Skeletal muscle satellite cell (primary cell): ENCODE measurements at regions not wholly inside any gene's neighbourhood (a gene's known extent, or its start where the extent isn't known, plus 50 kb on each side); places are given as distances from the start of the nearest gene placed in this dataset.

Source experiments
- H3K27me3 ChIP-seq: 2 replicates; pipeline ENCODE4 v1.7.0; 2013; ENCODE audit warnings: low read length; ENCODE audit not compliant: control insufficient read depth, insufficient read depth
- H3K36me3 ChIP-seq: 2 replicates; pipeline ENCODE4 v1.7.0; 2013; ENCODE audit warnings: mild to moderate bottlenecking, control low read depth, low read length; ENCODE audit not compliant: insufficient read depth
- H3K4me1 ChIP-seq: 2 replicates; pipeline ENCODE4 v1.7.0; 2013; ENCODE audit warnings: low read length; ENCODE audit not compliant: control insufficient read depth, insufficient read depth
- H3K4me2 ChIP-seq: 2 replicates; pipeline ENCODE4 v1.7.0; 2013; ENCODE audit warnings: mild to moderate bottlenecking, low read length
- H3K4me3 ChIP-seq: 2 replicates; pipeline ENCODE4 v1.7.0; 2013; ENCODE audit warnings: low read length
- H3K9ac ChIP-seq: 2 replicates; pipeline ENCODE4 v1.7.0; 2013; ENCODE audit warnings: mild to moderate bottlenecking, low read depth, low read length, moderate library complexity
- H3K9me3 ChIP-seq: replicated peaks from 2 replicates; pipeline ENCODE4 v1.7.0; 2013; ENCODE audit warnings: mild to moderate bottlenecking, control low read depth, low read length

DNA sequence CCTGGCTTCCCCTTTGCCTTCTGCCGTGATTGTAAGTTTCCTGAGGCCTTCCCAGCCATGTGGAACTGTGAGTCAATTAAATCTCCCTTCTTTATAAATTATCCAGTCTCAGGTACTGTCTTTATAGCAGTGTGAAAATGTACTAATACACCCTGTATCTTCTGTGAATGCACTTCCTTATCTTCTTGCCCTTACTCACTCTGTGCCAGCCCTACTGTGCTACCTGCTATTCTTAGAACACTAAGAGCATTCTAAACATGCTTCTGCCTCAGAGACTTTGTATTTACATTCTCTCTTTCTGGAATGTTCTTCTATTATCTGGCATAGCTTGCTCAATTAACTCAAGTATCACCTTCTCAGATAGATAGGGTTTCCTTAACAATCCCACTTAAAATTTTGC is 164.4 kb upstream of the EDIL3 start:
- Histone ChIP-seq H3K9ac (no peak overlapping the region), H3K4me1 (no peaks in the 10 kb centered on the region), H3K4me2 (no peak overlapping the region), H3K27me3 (no peaks in the 10 kb centered on the region), H3K36me3 (no peaks in the 10 kb centered on the region), H3K4me3 (no peak overlapping the region), H3K9me3 (no peaks in the 10 kb centered on the region)

DNA sequence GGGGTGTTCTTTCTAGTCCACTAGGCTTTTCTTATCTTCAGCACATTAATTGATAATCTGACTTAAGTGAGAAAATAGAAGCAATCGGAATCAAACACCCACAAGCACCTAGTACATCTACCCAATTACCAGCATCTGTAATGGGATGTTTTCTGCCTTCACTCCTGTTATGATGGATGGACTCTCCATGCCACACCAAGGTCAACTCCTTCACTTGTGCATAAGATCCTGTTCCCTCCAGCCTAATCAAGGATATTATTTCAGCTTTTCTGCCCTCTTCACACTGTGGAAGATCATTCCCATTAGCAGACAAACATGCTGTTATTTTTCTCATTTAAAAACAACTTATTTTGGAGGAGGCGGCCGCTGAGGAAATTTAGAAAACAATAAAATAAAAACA is 162.0 kb upstream of the EDIL3 start:
- no peaks in the 10 kb centered on the region for H3K36me3 ChIP-seq
- H3K27me3 ChIP-seq, result no peaks in the 10 kb centered on the region
- H3K4me2 ChIP-seq, result no peak overlapping the region
- no peaks in the 10 kb centered on the region for H3K4me1 ChIP-seq
- no peak overlapping the region for H3K4me3 ChIP-seq
- H3K9me3 ChIP-seq, result no peaks in the 10 kb centered on the region
- H3K9ac ChIP-seq, result no peak overlapping the region

DNA sequence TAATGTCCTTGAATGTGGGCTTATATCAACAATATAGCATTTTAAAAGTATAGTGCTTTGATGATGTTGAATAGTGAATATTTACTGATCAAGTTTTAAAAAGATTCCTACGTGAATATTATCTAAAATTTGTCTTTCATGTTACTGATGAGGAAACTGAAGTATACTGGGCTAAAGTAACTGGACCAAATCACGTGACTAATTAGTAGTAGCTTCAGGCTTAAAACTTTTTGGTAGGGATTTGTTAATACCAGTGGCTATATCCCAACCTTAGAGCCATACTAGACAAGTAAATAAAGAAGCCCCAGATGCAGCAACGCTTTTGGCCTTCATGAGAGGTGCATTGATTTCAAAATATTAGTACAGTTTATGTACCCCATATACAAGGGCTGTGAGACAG is 152.1 kb upstream of the EDIL3 start:
- Histone ChIP-seq H3K27me3 (no peaks in the 10 kb centered on the region), H3K4me2 (no peak overlapping the region), H3K4me1 (no peaks in the 10 kb centered on the region), H3K4me3 (no peak overlapping the region), H3K9me3 (no peaks in the 10 kb centered on the region), H3K9ac (no peak overlapping the region), H3K36me3 (no peaks in the 10 kb centered on the region)

DNA sequence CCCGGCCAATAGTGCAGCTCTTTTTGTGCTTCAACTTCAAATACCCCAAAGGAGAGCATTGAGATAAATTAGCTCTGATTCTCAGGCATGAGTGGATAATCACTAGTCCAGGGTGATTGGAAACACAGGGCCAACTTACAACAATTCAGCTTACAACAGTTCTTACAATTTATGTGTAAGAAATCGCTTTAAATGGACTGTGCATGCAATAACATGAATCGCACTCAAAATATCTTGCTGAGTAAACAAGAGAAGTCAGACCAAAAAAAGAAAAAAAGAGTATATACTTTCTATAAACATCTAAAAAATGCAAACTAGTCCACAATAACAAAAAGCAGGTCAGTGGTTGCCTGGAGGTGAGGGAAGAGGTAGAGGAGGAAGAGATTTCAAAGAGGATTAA is 150.6 kb upstream of the EDIL3 start:
- no peaks in the 10 kb centered on the region for H3K9me3 ChIP-seq
- H3K4me1 ChIP-seq, result no peaks in the 10 kb centered on the region
- H3K27me3 ChIP-seq, result no peaks in the 10 kb centered on the region
- H3K9ac ChIP-seq, result no peak overlapping the region
- H3K4me2 ChIP-seq, result no peak overlapping the region
- no peaks in the 10 kb centered on the region for H3K36me3 ChIP-seq
- no peak overlapping the region for H3K4me3 ChIP-seq

DNA sequence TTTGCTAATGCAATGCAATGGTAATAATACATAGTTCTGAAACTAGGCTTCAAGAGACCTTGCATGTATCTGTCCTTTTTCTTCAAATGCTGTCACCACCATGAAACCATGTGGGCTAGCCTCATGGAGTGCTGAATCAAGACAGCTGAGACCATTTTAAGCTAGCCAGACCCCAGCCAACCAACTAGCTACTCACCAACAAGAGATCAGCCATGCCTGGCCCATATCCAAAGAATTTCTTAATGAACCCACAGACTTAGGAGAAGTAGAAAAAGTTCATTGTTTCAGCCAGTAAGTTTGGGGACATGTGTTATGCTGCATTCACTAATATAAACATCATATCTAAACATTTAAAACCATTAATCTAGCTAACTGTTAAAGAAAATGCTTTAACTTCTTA is 139.8 kb upstream of the EDIL3 start:
- H3K9ac ChIP-seq, result no peak overlapping the region
- H3K9me3 ChIP-seq, result no peaks in the 10 kb centered on the region
- no peaks in the 10 kb centered on the region for H3K4me1 ChIP-seq
- no peaks in the 10 kb centered on the region for H3K36me3 ChIP-seq
- H3K4me3 ChIP-seq, result no peak overlapping the region
- H3K27me3 ChIP-seq, result no peaks in the 10 kb centered on the region
- H3K4me2 ChIP-seq, result no peak overlapping the region

DNA sequence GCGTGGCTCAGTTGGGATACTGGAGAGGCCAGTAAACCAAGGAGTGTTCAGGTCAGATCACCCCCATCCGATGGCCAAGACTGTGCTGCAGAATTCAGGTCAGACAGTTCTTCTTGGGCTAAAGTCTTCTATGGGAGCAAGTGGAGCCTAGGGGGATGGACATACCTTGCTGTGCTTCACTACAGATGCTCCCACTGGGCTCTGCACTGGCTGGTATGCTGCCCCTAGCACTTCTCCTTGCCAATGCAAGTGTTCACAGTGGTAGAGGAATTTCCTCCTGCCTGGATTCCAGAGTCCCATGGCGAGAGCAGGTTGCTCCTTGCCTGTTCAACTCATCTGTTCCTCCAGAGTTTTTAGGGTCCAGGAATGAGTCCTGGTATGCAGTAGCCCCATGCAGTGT is 134.2 kb upstream of the EDIL3 start:
- H3K9ac ChIP-seq, result no peak overlapping the region
- no peaks in the 10 kb centered on the region for H3K27me3 ChIP-seq
- H3K9me3 ChIP-seq, result no peaks in the 10 kb centered on the region
- no peak overlapping the region for H3K4me3 ChIP-seq
- no peaks in the 10 kb centered on the region for H3K4me1 ChIP-seq
- H3K4me2 ChIP-seq, result no peak overlapping the region
- H3K36me3 ChIP-seq, result no peaks in the 10 kb centered on the region

DNA sequence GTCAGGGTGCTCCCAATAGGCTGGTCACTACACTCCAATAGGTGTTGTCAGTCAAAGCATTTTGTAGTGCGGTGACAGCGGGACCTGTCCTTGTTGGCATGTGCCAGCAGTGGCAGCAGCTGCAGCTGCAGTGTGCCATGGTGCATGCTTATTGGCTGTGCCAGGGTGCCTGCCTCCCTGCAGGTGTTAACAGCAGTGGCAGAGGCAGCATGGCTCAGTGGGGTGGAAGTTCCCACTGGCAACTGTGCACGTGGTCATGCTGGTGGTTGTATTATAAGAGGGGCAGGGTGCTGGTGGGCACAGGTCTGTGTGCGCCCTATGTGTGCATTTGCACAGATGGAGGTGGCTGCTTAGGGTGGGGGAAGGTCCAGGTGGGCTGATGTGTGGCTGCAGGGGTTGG is 133.7 kb upstream of the EDIL3 start:
- no peak overlapping the region for H3K9ac ChIP-seq
- no peak overlapping the region for H3K4me2 ChIP-seq
- no peaks in the 10 kb centered on the region for H3K9me3 ChIP-seq
- no peaks in the 10 kb centered on the region for H3K36me3 ChIP-seq
- no peaks in the 10 kb centered on the region for H3K27me3 ChIP-seq
- no peak overlapping the region for H3K4me3 ChIP-seq
- H3K4me1 ChIP-seq, result no peaks in the 10 kb centered on the region

DNA sequence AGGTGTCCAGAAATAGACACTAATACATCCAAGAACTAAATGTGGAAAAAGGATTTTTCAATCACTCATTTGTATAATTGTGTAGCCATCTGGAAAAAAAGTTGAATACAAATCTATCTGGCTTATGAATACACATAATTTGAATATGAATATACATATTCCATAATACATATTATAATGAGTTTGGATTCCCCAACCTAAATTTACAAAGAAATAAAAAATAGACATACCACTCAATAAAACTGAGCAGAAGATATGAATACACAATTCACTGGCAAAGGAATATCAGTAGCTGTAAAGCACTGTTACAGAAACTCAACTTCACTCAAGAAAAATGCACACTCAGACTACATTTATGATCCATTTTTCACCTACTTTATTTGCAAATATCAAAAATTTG is 121.9 kb upstream of the EDIL3 start:
- H3K4me3 ChIP-seq, result no peak overlapping the region
- no peaks in the 10 kb centered on the region for H3K36me3 ChIP-seq
- no peak overlapping the region for H3K4me2 ChIP-seq
- no peaks in the 10 kb centered on the region for H3K9me3 ChIP-seq
- H3K4me1 ChIP-seq, result no peaks in the 10 kb centered on the region
- H3K27me3 ChIP-seq, result no peaks in the 10 kb centered on the region
- no peak overlapping the region for H3K9ac ChIP-seq

DNA sequence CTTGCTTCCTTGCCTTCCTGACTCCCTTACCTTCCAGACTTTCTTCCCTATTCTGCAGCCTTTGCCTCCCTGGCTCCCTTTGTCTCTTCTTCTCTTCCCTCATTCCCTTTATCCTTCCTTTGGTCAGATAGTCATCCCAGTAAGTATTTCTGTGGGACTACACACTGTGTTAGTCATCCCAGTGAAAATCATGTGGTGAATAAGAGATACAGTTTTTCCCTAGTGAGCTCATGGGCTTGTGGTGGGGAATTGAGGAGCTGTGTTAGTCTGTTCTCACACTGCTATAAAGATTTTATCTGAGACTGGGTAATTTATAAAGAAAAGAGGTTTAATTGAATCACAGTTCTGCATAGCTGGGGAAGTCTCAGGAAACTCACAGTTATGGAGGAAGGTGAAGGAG is 109.8 kb upstream of the EDIL3 start:
- no peaks in the 10 kb centered on the region for H3K9me3 ChIP-seq

DNA sequence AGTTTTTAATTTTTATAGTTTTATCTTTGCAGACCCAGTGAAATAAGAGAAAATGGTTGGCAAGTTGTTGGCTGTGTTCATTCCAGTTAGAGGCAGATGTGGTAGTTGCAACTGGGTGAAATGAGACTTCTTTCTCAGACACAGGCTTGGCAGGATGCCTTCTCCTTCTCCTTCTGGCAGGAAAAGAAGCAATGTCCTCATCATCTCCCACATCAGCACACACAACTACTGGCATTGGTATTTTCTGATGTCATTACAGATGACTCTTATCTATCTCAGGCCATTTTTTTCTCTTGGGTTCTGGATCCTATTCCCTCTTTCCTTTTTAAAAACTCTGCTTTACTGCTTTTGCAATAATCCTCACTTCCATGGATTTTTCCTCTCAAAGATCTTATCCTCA is 103.3 kb upstream of the EDIL3 start:
- no peaks in the 10 kb centered on the region for H3K4me1 ChIP-seq
- H3K36me3 ChIP-seq, result no peaks in the 10 kb centered on the region
- no peak overlapping the region for H3K4me2 ChIP-seq
- no peaks in the 10 kb centered on the region for H3K9me3 ChIP-seq
- no peak overlapping the region for H3K9ac ChIP-seq
- H3K27me3 ChIP-seq, result no peaks in the 10 kb centered on the region
- no peak overlapping the region for H3K4me3 ChIP-seq

More for the DNA sequence above, 109.8 kb upstream of the EDIL3 start:
- no peak overlapping the region for H3K9ac ChIP-seq
- no peaks in the 10 kb centered on the region for H3K27me3 ChIP-seq
- no peak overlapping the region for H3K4me2 ChIP-seq
- H3K4me3 ChIP-seq, result no peak overlapping the region
- no peaks in the 10 kb centered on the region for H3K36me3 ChIP-seq
- H3K4me1 ChIP-seq, result no peaks in the 10 kb centered on the region

DNA sequence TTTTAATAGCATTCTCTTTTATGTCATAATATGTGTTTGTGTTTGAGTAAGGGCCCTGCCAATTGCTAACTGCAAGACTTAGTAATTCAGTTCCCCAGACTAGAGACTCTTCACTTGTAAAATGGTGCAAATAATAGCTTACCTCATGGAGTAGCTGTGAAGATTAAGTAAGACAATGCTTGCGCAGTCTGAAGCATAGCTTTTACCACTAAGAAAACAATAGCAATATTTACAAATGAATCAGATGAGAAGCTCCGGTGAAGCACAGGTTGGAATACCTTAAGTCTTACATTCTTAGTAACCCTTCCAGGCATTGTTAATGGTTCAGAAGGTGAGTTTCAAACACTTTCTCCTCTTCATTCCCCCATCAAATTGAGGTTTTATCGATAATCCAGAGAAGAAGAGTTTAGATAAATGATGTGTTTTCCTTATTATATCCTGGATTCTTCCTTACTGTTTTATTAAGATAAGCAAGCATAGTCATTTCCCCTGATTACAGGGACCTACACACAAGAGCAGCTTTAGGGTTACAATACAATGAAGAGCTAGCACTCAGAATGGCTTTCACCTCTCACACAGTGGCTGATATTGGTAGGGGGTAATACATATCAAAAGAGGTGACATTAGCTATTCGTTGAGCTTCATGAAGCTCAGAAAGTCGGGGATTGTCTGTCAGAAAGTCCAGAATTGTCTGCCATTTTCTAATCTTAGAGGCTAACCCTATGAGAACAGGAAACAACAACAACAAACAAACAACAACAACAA is 96.4 kb upstream of the EDIL3 start:
- no peak overlapping the region for H3K9ac ChIP-seq
- H3K9me3 ChIP-seq, result no peaks in the 10 kb centered on the region
- no peaks in the 10 kb centered on the region for H3K36me3 ChIP-seq
- no peak overlapping the region for H3K4me3 ChIP-seq
- H3K4me2 ChIP-seq, result no peak overlapping the region
- no peaks in the 10 kb centered on the region for H3K4me1 ChIP-seq
- H3K27me3 ChIP-seq, result no peaks in the 10 kb centered on the region

DNA sequence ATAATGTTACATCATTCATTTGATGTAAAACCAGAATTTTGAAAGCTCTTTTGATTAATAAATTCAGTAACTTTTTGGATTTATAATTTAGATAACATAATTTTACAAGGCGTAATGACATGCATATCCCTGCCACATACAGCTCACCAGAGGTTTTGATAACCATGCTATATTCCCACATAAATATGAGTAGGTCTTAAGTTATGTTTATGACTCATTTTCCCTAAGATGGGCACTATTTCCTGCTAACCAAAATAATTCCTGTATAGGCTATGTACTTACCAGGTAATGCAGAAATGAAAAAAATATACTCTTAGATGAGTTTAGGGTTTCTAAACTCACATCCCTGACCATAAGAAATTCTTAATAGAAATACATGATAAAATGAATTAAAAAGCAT is 93.9 kb upstream of the EDIL3 start:
- H3K9me3 ChIP-seq, result no peaks in the 10 kb centered on the region
- H3K9ac ChIP-seq, result no peak overlapping the region
- no peak overlapping the region for H3K4me3 ChIP-seq
- H3K36me3 ChIP-seq, result no peaks in the 10 kb centered on the region
- H3K4me2 ChIP-seq, result no peak overlapping the region
- H3K27me3 ChIP-seq, result peaks cover 6% of the 10 kb centered on the region
- H3K4me1 ChIP-seq, result no peaks in the 10 kb centered on the region
